Activated naive CD8-positive, alpha-beta T cell treated with anti-CD3 and anti-CD28 coated beads for 36 hours (primary cell): ENCODE measurements at regions not wholly inside any gene's neighbourhood (a gene's known extent, or its start where the extent isn't known, plus 50 kb on each side); places are given as distances from the start of the nearest gene placed in this dataset.

Experiments used
- DNase-seq: peaks from one replicate; pipeline ENCODE4 v3.0.0; 2021
- H3K27ac Mint-ChIP-seq: one replicate; pipeline ENCODE4 v1.8.0; 2022; ENCODE audit warnings: mild to moderate bottlenecking, moderate library complexity, mixed read lengths
- H3K27me3 Mint-ChIP-seq: one replicate; pipeline ENCODE4 v1.8.0; 2022; ENCODE audit warnings: mild to moderate bottlenecking, mixed read lengths
- H3K36me3 Mint-ChIP-seq: one replicate; pipeline ENCODE4 v1.8.0; 2021; ENCODE audit warnings: mild to moderate bottlenecking, mixed read lengths
- H3K4me1 Mint-ChIP-seq: one replicate; pipeline ENCODE4 v1.8.0; 2021; ENCODE audit warnings: mixed read lengths
- H3K4me3 Mint-ChIP-seq: one replicate; pipeline ENCODE4 v1.8.0; 2022; ENCODE audit warnings: mild to moderate bottlenecking, moderate library complexity, mixed read lengths
- H3K9me3 Mint-ChIP-seq: one replicate; pipeline ENCODE4 v1.8.0; 2022; ENCODE audit warnings: mixed read lengths

- Mint-ChIP-seq H3K4me1 (peaks cover under 1% of the 10 kb centered on the region), H3K36me3 (no peaks in the 10 kb centered on the region), H3K27ac (no peak overlapping the region), H3K27me3 (peaks cover 4% of the 10 kb centered on the region), H3K9me3 (peaks cover 3% of the 10 kb centered on the region), H3K4me3 (no peak overlapping the region)
- DNase-seq, result no peak
These were observed 105.1 kb upstream of the RAPGEF2 start for GRCh38 chr4:158997660-158998349.

GRCh38 chr4:158998624-158999023 lies 104.3 kb upstream of the RAPGEF2 start:
- H3K36me3 Mint-ChIP-seq, result no peaks in the 10 kb centered on the region
- no peak overlapping the region for H3K27ac Mint-ChIP-seq
- no peak for DNase-seq
- H3K4me3 Mint-ChIP-seq, result no peak overlapping the region
- peaks cover 5% of the 10 kb centered on the region for H3K27me3 Mint-ChIP-seq
- H3K9me3 Mint-ChIP-seq, result peaks cover 3% of the 10 kb centered on the region
- peaks cover 9% of the 10 kb centered on the region for H3K4me1 Mint-ChIP-seq

- Mint-ChIP-seq H3K4me3 (no peak overlapping the region), H3K27me3 (peaks cover 9% of the 10 kb centered on the region), H3K27ac (no peak overlapping the region), H3K9me3 (peaks cover 3% of the 10 kb centered on the region), H3K4me1 (peaks cover 10% of the 10 kb centered on the region), H3K36me3 (no peaks in the 10 kb centered on the region)
- DNase-seq, result no peak
These were observed 103.7 kb upstream of the RAPGEF2 start for GRCh38 chr4:158999166-158999682.

- Mint-ChIP-seq H3K4me1 (peaks cover 10% of the 10 kb centered on the region), H3K27me3 (peaks cover 9% of the 10 kb centered on the region), H3K4me3 (no peak overlapping the region), H3K36me3 (no peaks in the 10 kb centered on the region), H3K9me3 (peaks cover 3% of the 10 kb centered on the region), H3K27ac (no peak overlapping the region)
- no peak for DNase-seq
These were observed 103.0 kb upstream of the RAPGEF2 start for GRCh38 chr4:158999849-159000248.

- Mint-ChIP-seq H3K4me3 (no peak overlapping the region), H3K27me3 (peaks cover 9% of the 10 kb centered on the region), H3K4me1 (peaks cover 12% of the 10 kb centered on the region), H3K36me3 (no peaks in the 10 kb centered on the region), H3K9me3 (peaks cover 3% of the 10 kb centered on the region), H3K27ac (peak overlapping the region; percentile 9)
- no peak for DNase-seq
These were observed 99.9 kb upstream of the RAPGEF2 start for GRCh38 chr4:159002950-159003349.

GRCh38 chr4:159003420-159004253 lies 99.2 kb upstream of the RAPGEF2 start:
- H3K4me1 Mint-ChIP-seq, result peaks cover 12% of the 10 kb centered on the region
- no peak for DNase-seq
- H3K9me3 Mint-ChIP-seq, result peaks cover 3% of the 10 kb centered on the region
- H3K36me3 Mint-ChIP-seq, result no peaks in the 10 kb centered on the region
- peaks cover 9% of the 10 kb centered on the region for H3K27me3 Mint-ChIP-seq
- H3K4me3 Mint-ChIP-seq, result no peak overlapping the region
- H3K27ac Mint-ChIP-seq, result no peak overlapping the region

GRCh38 chr4:159006202-159006601 lies 96.7 kb upstream of the RAPGEF2 start:
- Mint-ChIP-seq H3K27me3 (peaks cover 9% of the 10 kb centered on the region), H3K4me1 (peaks cover 12% of the 10 kb centered on the region), H3K27ac (no peak overlapping the region), H3K36me3 (no peaks in the 10 kb centered on the region), H3K9me3 (peaks cover 3% of the 10 kb centered on the region), H3K4me3 (no peak overlapping the region)
- DNase-seq, result no peak

- no peak overlapping the region for H3K27ac Mint-ChIP-seq
- DNase-seq, result no peak
- peaks cover 2% of the 10 kb centered on the region for H3K4me1 Mint-ChIP-seq
- no peak overlapping the region for H3K4me3 Mint-ChIP-seq
- no peaks in the 10 kb centered on the region for H3K36me3 Mint-ChIP-seq
- peaks cover 3% of the 10 kb centered on the region for H3K27me3 Mint-ChIP-seq
- no peaks in the 10 kb centered on the region for H3K9me3 Mint-ChIP-seq
These were observed 94.2 kb upstream of the RAPGEF2 start for GRCh38 chr4:159008671-159009070.

GRCh38 chr4:159009521-159009920 lies 93.4 kb upstream of the RAPGEF2 start:
- Mint-ChIP-seq H3K27me3 (no peaks in the 10 kb centered on the region), H3K27ac (no peak overlapping the region), H3K4me1 (peaks cover 2% of the 10 kb centered on the region), H3K36me3 (no peaks in the 10 kb centered on the region), H3K9me3 (no peaks in the 10 kb centered on the region), H3K4me3 (no peak overlapping the region)
- no peak for DNase-seq

- Mint-ChIP-seq H3K36me3 (no peaks in the 10 kb centered on the region), H3K9me3 (no peaks in the 10 kb centered on the region), H3K4me1 (peaks cover 2% of the 10 kb centered on the region), H3K4me3 (no peak overlapping the region), H3K27ac (no peak overlapping the region), H3K27me3 (no peaks in the 10 kb centered on the region)
- no peak for DNase-seq
These were observed 92.8 kb upstream of the RAPGEF2 start for GRCh38 chr4:159010100-159010499.

GRCh38 chr4:159010563-159011260 lies 92.2 kb upstream of the RAPGEF2 start:
- Mint-ChIP-seq H3K4me3 (no peak overlapping the region), H3K4me1 (peaks cover 2% of the 10 kb centered on the region)
- no peak for DNase-seq

GRCh38 chr4:159012381-159012780 lies 90.5 kb upstream of the RAPGEF2 start:
- Mint-ChIP-seq H3K4me1 (no peaks in the 10 kb centered on the region), H3K9me3 (no peaks in the 10 kb centered on the region), H3K27ac (no peak overlapping the region), H3K27me3 (peaks cover under 1% of the 10 kb centered on the region), H3K36me3 (no peaks in the 10 kb centered on the region), H3K4me3 (no peak overlapping the region)
- DNase-seq, result no peak

More at GRCh38 chr4:159010563-159011260, 92.2 kb upstream of the RAPGEF2 start:
- no peaks in the 10 kb centered on the region for H3K36me3 Mint-ChIP-seq
- no peaks in the 10 kb centered on the region for H3K9me3 Mint-ChIP-seq
- no peaks in the 10 kb centered on the region for H3K27me3 Mint-ChIP-seq
- no peak overlapping the region for H3K27ac Mint-ChIP-seq

- DNase-seq, result no peak
- Mint-ChIP-seq H3K27ac (no peak overlapping the region), H3K4me3 (no peak overlapping the region), H3K36me3 (no peaks in the 10 kb centered on the region), H3K9me3 (no peaks in the 10 kb centered on the region), H3K27me3 (peaks cover 4% of the 10 kb centered on the region), H3K4me1 (no peaks in the 10 kb centered on the region)
These were observed 89.2 kb upstream of the RAPGEF2 start for GRCh38 chr4:159013692-159014091.

GRCh38 chr4:159014859-159015258 lies 88.0 kb upstream of the RAPGEF2 start:
- Mint-ChIP-seq H3K9me3 (no peaks in the 10 kb centered on the region), H3K27me3 (peaks cover 8% of the 10 kb centered on the region), H3K4me3 (no peak overlapping the region), H3K27ac (no peak overlapping the region), H3K36me3 (no peaks in the 10 kb centered on the region), H3K4me1 (no peaks in the 10 kb centered on the region)
- no peak for DNase-seq

- Mint-ChIP-seq H3K4me1 (no peaks in the 10 kb centered on the region), H3K27ac (no peak overlapping the region), H3K4me3 (no peak overlapping the region), H3K36me3 (no peaks in the 10 kb centered on the region), H3K9me3 (no peaks in the 10 kb centered on the region), H3K27me3 (peaks cover 8% of the 10 kb centered on the region)
- no peak for DNase-seq
These were observed 87.0 kb upstream of the RAPGEF2 start for GRCh38 chr4:159015841-159016240.
